GM21576 (cell line): ENCODE measurements at regions not wholly inside any gene's neighbourhood (a gene's known extent, or its start where the extent isn't known, plus 50 kb on each side); places are given as distances from the start of the nearest gene placed in this dataset.
"Not testable (repeated sequence)": the region's sequence is repeated elsewhere in the genome, so short reads cannot be mapped to it uniquely, and the experiment has no call there.

Experiments used
- ATAC-seq: cut with Tn5 transposase; IDR thresholded peaks from one replicate; pipeline ENCODE4 v1.9.1; 2021; ENCODE audit warnings: mild to moderate bottlenecking, moderate library complexity; ENCODE audit not compliant: unreplicated experiment

GRCh38 chr4:66482186-66482585 is 811.9 kb upstream of the EPHA5 start:
- ATAC-seq = no peak

- no peak for ATAC-seq
Measured at GRCh38 chr4:66475596-66475995, 805.3 kb upstream of the EPHA5 start.

- ATAC-seq = no peak
Measured at GRCh38 chr4:66465111-66465510, 794.8 kb upstream of the EPHA5 start.

- ATAC-seq = not testable (repeated sequence)
Measured at GRCh38 chr4:66462890-66463289, 792.6 kb upstream of the EPHA5 start.

- ATAC-seq = no peak
Measured at GRCh38 chr4:66451741-66452140, 781.5 kb upstream of the EPHA5 start.

GRCh38 chr4:66443008-66443407 is 772.7 kb upstream of the EPHA5 start:
- ATAC-seq = no peak

- ATAC-seq = no peak
Measured at GRCh38 chr4:66439508-66439907, 769.2 kb upstream of the EPHA5 start.

- ATAC-seq = no peak
Measured at GRCh38 chr4:66433706-66434105, 763.4 kb upstream of the EPHA5 start.

GRCh38 chr4:66430856-66431255 is 760.6 kb upstream of the EPHA5 start:
- ATAC-seq = no peak

GRCh38 chr4:66429276-66429675 is 759.0 kb upstream of the EPHA5 start:
- no peak for ATAC-seq

GRCh38 chr4:66416425-66416824 is 746.1 kb upstream of the EPHA5 start:
- ATAC-seq = no peak

GRCh38 chr4:66404141-66404540 is 733.9 kb upstream of the EPHA5 start:
- ATAC-seq = no peak

GRCh38 chr4:66376921-66377320 is 706.6 kb upstream of the EPHA5 start:
- no peak for ATAC-seq

GRCh38 chr4:66376396-66376795 is 706.1 kb upstream of the EPHA5 start:
- no peak for ATAC-seq

GRCh38 chr4:66373268-66373667 is 703.0 kb upstream of the EPHA5 start:
- no peak for ATAC-seq

GRCh38 chr4:66372706-66373105 is 702.4 kb upstream of the EPHA5 start:
- no peak for ATAC-seq

- ATAC-seq = no peak
Measured at GRCh38 chr4:66367043-66367660, 696.9 kb upstream of the EPHA5 start.

GRCh38 chr4:66360395-66360794 is 690.1 kb upstream of the EPHA5 start:
- ATAC-seq = not testable (repeated sequence)

GRCh38 chr4:66357316-66357715 is 687.0 kb upstream of the EPHA5 start:
- ATAC-seq = no peak

- ATAC-seq = no peak
Measured at GRCh38 chr4:66355328-66355727, 685.0 kb upstream of the EPHA5 start.

- ATAC-seq = no peak
Measured at GRCh38 chr4:66351761-66352160, 681.5 kb upstream of the EPHA5 start.

- no peak for ATAC-seq
Measured at GRCh38 chr4:66340286-66340893, 670.1 kb upstream of the EPHA5 start.

- ATAC-seq = no peak
Measured at GRCh38 chr4:66339007-66339406, 668.7 kb upstream of the EPHA5 start.
